CD14-positive monocyte (primary cell): ENCODE measurements at regions not wholly inside any gene's neighbourhood (a gene's known extent, or its start where the extent isn't known, plus 50 kb on each side); places are given as distances from the start of the nearest gene placed in this dataset.

ENCODE experiments used
- DNase-seq, 3 donors: peaks; one replicate each; pipeline ENCODE4 v3.0.0-alpha.2; 2011 to 2022
- H2AFZ ChIP-seq: 2 replicates; pipeline ENCODE4 v1.6.0; 2012; ENCODE audit warnings: mild to moderate bottlenecking, low read depth, low read length, inconsistent platforms; ENCODE audit not compliant: insufficient read depth, poor library complexity, severe bottlenecking
- H3K27ac ChIP-seq, 2 donors: 1 replicate in 1 of 2; 2 replicates in 1 of 2; pipeline ENCODE4 v1.5.1; 2012 to 2013; ENCODE audit warnings: low read length in 2 of 2, control low read depth in 1 of 2, inconsistent platforms in 1 of 2, low read depth in 1 of 2, mild to moderate bottlenecking in 1 of 2
- H3K27me3 ChIP-seq, 2 donors: one replicate each; pipeline versions ENCODE4 v1.6.0 to v1.6.1; 2011 to 2013; ENCODE audit warnings: low read length in 2 of 2; ENCODE audit not compliant: control insufficient read depth in 2 of 2, insufficient read depth in 2 of 2
- H3K36me3 ChIP-seq, 2 donors: replicated peaks in 1 of 2; 1 replicate in 1 of 2; 2 replicates in 1 of 2; pipeline versions ENCODE4 v1.5.1 to v1.6.1; 2012 to 2013; ENCODE audit warnings: low read length in 2 of 2, control low read depth in 1 of 2, inconsistent platforms in 1 of 2, mild to moderate bottlenecking in 1 of 2; ENCODE audit not compliant: insufficient read depth in 2 of 2, control insufficient read depth in 1 of 2
- H3K4me1 ChIP-seq, 2 donors: 1 replicate in 1 of 2; 2 replicates in 1 of 2; pipeline versions ENCODE4 v1.5.1 to v1.6.1; 2012 to 2013; ENCODE audit warnings: low read length in 2 of 2, control low read depth in 1 of 2, inconsistent platforms in 1 of 2, mild to moderate bottlenecking in 1 of 2, moderate library complexity in 1 of 2; ENCODE audit not compliant: insufficient read depth in 2 of 2, control insufficient read depth in 1 of 2
- H3K4me2 ChIP-seq: replicated peaks from 2 replicates; pipeline ENCODE3; 2012; ENCODE audit warnings: low read length, moderate library complexity, mild to moderate bottlenecking; ENCODE audit not compliant: poor library complexity, severe bottlenecking; ENCODE audit errors: extremely low read depth
- H3K4me3 ChIP-seq, 3 experiments: fragments of 200-600 bp in 1 of 3; sonication (generic) in 1 of 3; replicated peaks in 1 of 3; 1 replicate in 2 of 3; 2 replicates in 1 of 3; pipeline ENCODE4 v1.5.1; 2011 to 2013; ENCODE audit warnings: low read length in 3 of 3, mild to moderate bottlenecking in 3 of 3, control low read depth in 2 of 3, low read depth in 2 of 3, inconsistent platforms in 1 of 3, moderate library complexity in 1 of 3
- H3K79me2 ChIP-seq: 2 replicates; pipeline ENCODE4 v1.6.0; 2012; ENCODE audit warnings: mild to moderate bottlenecking, control low read depth, inconsistent platforms, low read length, moderate library complexity; ENCODE audit not compliant: insufficient read depth
- H3K9ac ChIP-seq: 2 replicates; pipeline ENCODE4 v1.6.0; 2017; ENCODE audit warnings: low read length, mild to moderate bottlenecking; ENCODE audit not compliant: insufficient read depth, poor library complexity, severe bottlenecking
- H3K9me3 ChIP-seq, 2 donors: replicated peaks in 1 of 2; 1 replicate in 1 of 2; 2 replicates in 1 of 2; pipeline versions ENCODE4 v1.5.1 to v1.6.1; 2012 to 2013; ENCODE audit warnings: low read length in 2 of 2, control low read depth in 1 of 2; ENCODE audit not compliant: control insufficient read depth in 1 of 2, insufficient read depth in 1 of 2
- H4K20me1 ChIP-seq: 2 replicates; pipeline ENCODE4 v1.6.0; 2012; ENCODE audit warnings: mild to moderate bottlenecking, low read length, control low read depth, moderate library complexity; ENCODE audit not compliant: insufficient read depth
- H3K27ac Mint-ChIP-seq, 7 donors: one replicate each; pipeline ENCODE4 v1.8.0; 2020; ENCODE audit warnings: mild to moderate bottlenecking in 7 of 7, mixed read lengths in 7 of 7, moderate library complexity in 6 of 7, inconsistent platforms in 2 of 7
- H3K27me3 Mint-ChIP-seq, 3 donors: one replicate each; pipeline ENCODE4 v1.8.0; 2021 to 2022; ENCODE audit warnings: low read depth in 3 of 3, mild to moderate bottlenecking in 3 of 3, mixed read lengths in 3 of 3, moderate library complexity in 3 of 3, inconsistent platforms in 1 of 3
- H3K36me3 Mint-ChIP-seq, 2 donors: one replicate each; pipeline ENCODE4 v1.8.0; 2020; ENCODE audit warnings: mixed read lengths in 2 of 2, inconsistent platforms in 1 of 2, mild to moderate bottlenecking in 1 of 2
- H3K4me1 Mint-ChIP-seq: one replicate; pipeline ENCODE4 v1.8.0; 2020; ENCODE audit warnings: mild to moderate bottlenecking, mixed read lengths
- H3K4me3 Mint-ChIP-seq, 2 donors: one replicate each; pipeline ENCODE4 v1.8.0; 2020; ENCODE audit warnings: mild to moderate bottlenecking in 2 of 2, mixed read lengths in 2 of 2, moderate library complexity in 1 of 2
- H3K9me3 Mint-ChIP-seq, 7 donors: one replicate each; pipeline ENCODE4 v1.8.0; 2020 to 2022; ENCODE audit warnings: mixed read lengths in 7 of 7, mild to moderate bottlenecking in 6 of 7, moderate library complexity in 6 of 7, inconsistent platforms in 2 of 7
- WGBS: methylation state at CpG from one replicate; pipeline ENCODE4 v1.1.5; 2013; ENCODE audit warnings: missing lambda C conversion rate; ENCODE audit not compliant: insufficient coverage; 5-methylcytosine and 5-hydroxymethylcytosine counted together
- intact Hi-C, 2 donors: fragments of 100-400 bp; cut with micrococcal nuclease; formaldehyde crosslinking; loops; one replicate each; pipeline versions ENCODE4 v1.15.0 to v1.15.1; 2023
- TF ChIP-seq, protein P1 (sequence below): fragments of 200-600 bp; IDR thresholded peaks from one replicate; pipeline ENCODE4 v1.8.0; 2022; ENCODE audit warnings: antibody characterized with exemption, mild to moderate bottlenecking

DNA sequence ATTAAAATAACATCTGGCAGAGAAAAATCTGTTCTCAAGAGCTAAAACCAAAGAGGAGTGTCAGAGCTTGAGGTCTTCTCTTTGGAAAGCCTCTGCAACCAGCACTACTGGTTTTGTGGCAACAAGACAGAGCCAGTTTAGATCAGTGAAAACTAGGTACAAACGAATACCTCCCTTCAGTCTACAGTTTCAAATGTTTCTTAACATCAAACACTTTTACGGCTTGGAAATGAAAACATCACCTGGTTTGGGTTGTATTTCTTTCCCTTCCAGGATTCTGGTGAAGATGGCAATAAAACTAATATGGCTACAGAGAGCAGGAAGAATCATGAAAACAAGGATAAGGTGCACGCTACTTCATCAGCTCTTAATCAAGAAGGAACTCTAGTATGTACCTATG, 339.4 kb upstream of the ESRRG start:
- Mint-ChIP-seq H3K4me1 (no peaks in the 10 kb centered on the region), H3K9me3 (peaks cover 0 to 2% (median 0%) of the 10 kb centered on the region in 7 donors), H3K27me3 (no peaks in the 10 kb centered on the region), H3K27ac (no peak overlapping the region), H3K4me3 (no peak overlapping the region), H3K36me3 (no peaks in the 10 kb centered on the region)
- H3K4me1 ChIP-seq, result no peaks in the 10 kb centered on the region
- no CpG with 5 or more reads among the region's 3 CpGs for WGBS
- DNase-seq, result no peak
- TF ChIP-seq, protein P1, sequence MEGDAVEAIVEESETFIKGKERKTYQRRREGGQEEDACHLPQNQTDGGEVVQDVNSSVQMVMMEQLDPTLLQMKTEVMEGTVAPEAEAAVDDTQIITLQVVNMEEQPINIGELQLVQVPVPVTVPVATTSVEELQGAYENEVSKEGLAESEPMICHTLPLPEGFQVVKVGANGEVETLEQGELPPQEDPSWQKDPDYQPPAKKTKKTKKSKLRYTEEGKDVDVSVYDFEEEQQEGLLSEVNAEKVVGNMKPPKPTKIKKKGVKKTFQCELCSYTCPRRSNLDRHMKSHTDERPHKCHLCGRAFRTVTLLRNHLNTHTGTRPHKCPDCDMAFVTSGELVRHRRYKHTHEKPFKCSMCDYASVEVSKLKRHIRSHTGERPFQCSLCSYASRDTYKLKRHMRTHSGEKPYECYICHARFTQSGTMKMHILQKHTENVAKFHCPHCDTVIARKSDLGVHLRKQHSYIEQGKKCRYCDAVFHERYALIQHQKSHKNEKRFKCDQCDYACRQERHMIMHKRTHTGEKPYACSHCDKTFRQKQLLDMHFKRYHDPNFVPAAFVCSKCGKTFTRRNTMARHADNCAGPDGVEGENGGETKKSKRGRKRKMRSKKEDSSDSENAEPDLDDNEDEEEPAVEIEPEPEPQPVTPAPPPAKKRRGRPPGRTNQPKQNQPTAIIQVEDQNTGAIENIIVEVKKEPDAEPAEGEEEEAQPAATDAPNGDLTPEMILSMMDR, result no peak
- intact Hi-C loops, result no loop called here
- no peak overlapping the region for H2AFZ ChIP-seq
- H3K79me2 ChIP-seq, result no peaks in the 10 kb centered on the region
- no peaks in the 10 kb centered on the region for H4K20me1 ChIP-seq
- H3K36me3 ChIP-seq, result no peaks in the 10 kb centered on the region
- H3K27ac ChIP-seq, result no peak overlapping the region
- no peak overlapping the region for H3K9ac ChIP-seq
- no peaks in the 10 kb centered on the region for H3K9me3 ChIP-seq
- no peaks in the 10 kb centered on the region for H3K27me3 ChIP-seq
- H3K4me2 ChIP-seq, result no peak overlapping the region
- no peak overlapping the region for H3K4me3 ChIP-seq

DNA sequence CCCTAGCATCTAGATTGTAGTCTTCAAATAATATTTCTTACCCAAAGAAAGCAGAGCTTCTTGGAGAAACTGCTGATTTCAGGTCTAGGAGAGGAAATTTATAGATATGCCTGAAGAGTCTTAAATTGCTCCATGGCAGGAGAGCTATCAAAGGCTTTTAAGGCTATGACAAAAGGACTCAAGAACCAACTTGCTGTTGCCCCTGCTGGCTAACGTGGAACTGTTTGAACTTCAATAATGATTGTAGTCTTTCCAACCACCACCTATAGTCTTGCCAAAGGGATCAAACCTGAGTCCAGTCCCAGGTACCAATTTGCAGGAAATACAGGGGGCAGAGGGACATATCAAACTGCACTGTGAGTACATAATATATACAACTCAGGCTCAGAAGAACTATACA, 336.2 kb upstream of the ESRRG start:
- Histone ChIP-seq H3K9ac (no peak overlapping the region), H2AFZ (no peak overlapping the region), H3K27me3 (no peaks in the 10 kb centered on the region), H3K79me2 (no peaks in the 10 kb centered on the region), H4K20me1 (no peaks in the 10 kb centered on the region), H3K4me2 (no peak overlapping the region), H3K36me3 (no peaks in the 10 kb centered on the region), H3K27ac (no peak overlapping the region), H3K4me3 (no peak overlapping the region), H3K4me1 (no peaks in the 10 kb centered on the region), H3K9me3 (no peaks in the 10 kb centered on the region)
- no CpG with 5 or more reads among the region's 1 CpG for WGBS
- H3K4me3 Mint-ChIP-seq, result no peak overlapping the region
- no peaks in the 10 kb centered on the region for H3K4me1 Mint-ChIP-seq
- no peak for DNase-seq
- H3K9me3 Mint-ChIP-seq, result peaks cover 0 to 3% (median 1%) of the 10 kb centered on the region in 7 donors
- no peaks in the 10 kb centered on the region for H3K36me3 Mint-ChIP-seq
- intact Hi-C loops, result no loop called here
- H3K27ac Mint-ChIP-seq, result no peak overlapping the region
- no peaks in the 10 kb centered on the region for H3K27me3 Mint-ChIP-seq
- TF ChIP-seq, protein P1, result no peak
